ENCODE measurements at regions not wholly inside any gene's neighbourhood (a gene's known extent, or its start where the extent isn't known, plus 50 kb on each side); places are given as distances from the start of the nearest gene placed in this dataset.

DNA sequence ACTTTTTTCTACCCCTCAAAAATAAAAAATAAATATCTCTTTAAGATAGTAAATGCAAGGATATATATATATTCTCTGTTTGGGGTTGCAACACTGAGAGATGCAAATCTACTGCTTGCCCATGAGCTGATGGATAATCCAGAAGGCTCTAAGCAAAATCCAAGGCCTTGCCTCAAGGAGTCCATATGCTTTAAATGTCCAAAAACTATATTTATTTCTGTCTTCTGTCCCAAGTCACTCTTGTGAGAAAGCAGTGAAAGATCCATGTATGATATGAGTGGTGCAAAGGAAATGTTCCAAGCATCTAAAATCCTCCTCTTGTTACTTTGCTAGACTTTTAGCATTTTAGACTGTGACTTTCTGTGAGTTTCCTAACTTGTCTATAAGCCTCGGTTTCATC is 92.9 kb upstream of the RNF152 start (continued):
- TF ChIP-seq, protein P1, sequence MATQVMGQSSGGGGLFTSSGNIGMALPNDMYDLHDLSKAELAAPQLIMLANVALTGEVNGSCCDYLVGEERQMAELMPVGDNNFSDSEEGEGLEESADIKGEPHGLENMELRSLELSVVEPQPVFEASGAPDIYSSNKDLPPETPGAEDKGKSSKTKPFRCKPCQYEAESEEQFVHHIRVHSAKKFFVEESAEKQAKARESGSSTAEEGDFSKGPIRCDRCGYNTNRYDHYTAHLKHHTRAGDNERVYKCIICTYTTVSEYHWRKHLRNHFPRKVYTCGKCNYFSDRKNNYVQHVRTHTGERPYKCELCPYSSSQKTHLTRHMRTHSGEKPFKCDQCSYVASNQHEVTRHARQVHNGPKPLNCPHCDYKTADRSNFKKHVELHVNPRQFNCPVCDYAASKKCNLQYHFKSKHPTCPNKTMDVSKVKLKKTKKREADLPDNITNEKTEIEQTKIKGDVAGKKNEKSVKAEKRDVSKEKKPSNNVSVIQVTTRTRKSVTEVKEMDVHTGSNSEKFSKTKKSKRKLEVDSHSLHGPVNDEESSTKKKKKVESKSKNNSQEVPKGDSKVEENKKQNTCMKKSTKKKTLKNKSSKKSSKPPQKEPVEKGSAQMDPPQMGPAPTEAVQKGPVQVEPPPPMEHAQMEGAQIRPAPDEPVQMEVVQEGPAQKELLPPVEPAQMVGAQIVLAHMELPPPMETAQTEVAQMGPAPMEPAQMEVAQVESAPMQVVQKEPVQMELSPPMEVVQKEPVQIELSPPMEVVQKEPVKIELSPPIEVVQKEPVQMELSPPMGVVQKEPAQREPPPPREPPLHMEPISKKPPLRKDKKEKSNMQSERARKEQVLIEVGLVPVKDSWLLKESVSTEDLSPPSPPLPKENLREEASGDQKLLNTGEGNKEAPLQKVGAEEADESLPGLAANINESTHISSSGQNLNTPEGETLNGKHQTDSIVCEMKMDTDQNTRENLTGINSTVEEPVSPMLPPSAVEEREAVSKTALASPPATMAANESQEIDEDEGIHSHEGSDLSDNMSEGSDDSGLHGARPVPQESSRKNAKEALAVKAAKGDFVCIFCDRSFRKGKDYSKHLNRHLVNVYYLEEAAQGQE (IDR thresholded peaks at IDR 0.05), result no peak

DNA sequence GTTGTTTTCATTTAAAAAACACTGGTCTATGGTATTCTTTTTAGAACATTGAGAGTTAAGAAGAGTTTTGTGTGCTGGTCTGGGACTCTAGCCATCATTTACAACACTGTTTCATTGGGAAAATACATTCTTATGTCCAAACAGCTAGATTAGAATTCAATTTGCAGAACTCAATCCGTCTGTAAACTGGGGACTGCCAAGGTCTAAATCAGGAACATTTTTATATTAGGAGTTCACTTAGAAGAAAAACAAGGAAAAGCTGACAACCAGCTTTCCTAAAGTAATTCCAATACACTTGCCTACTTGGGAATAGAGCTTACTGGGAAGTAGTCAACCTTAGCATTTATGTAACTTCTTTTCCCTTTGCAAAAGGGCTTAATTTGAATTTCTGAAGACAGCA is 91.5 kb upstream of the RNF152 start:
- no peak for ATAC-seq

DNA sequence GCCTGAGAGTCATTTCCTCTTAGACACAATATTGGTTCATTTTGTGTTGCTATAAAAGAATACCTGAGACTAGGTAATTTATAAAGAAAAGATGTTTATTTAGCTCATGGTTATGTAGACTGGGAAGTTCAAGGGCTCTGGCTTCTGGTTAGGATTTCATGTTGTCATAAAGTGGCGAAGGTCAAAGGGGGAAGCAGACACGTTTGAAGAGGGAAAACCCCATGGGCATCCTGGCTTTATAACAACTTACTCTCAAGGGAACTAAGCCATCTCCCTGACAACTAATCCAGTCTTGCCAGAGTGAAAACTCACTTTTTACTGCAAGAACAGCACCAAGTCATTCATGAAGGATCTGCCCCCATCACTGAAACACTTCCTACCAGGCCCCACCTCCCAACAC is 89.7 kb upstream of the RNF152 start:
- ChIA-PET CTCF (no interaction called here), POLR2A (no interaction called here)
- no peaks in the 10 kb centered on the region for H3K9me3 ChIP-seq
- FAIRE-seq (no peak), DNase-seq (ENCODE audit: low read depth in 1 of 2, low spot score in 1 of 2) (no peak), ATAC-seq (no peak)
- 36% methylated on average over 2 of the region's 2 CpGs for WGBS (ENCODE audit: missing lambda C conversion rate)
- H3K27ac ChIP-seq, result no peak overlapping the region
- no peak overlapping the region for H3K4me3 ChIP-seq
- no peak overlapping the region for H3K4me2 ChIP-seq
- TF ChIP-seq RCOR1 (IDR thresholded peaks at IDR 0.05; ENCODE audit: low read depth, low read length), result no peak
- no peak for TF ChIP-seq KDM1A (IDR thresholded peaks at IDR 0.05; ENCODE audit: low read depth)
- TF ChIP-seq EP300 (IDR thresholded peaks at IDR 0.05), result no peak
- no peaks in the 10 kb centered on the region for H3K4me1 ChIP-seq

More for the DNA sequence above, 91.5 kb upstream of the RNF152 start:
- Histone ChIP-seq H3K4me1 (no peaks in the 10 kb centered on the region), H3K27ac (no peak overlapping the region), H3K4me2 (no peak overlapping the region), H3K4me3 (no peak overlapping the region), H3K9me3 (no peaks in the 10 kb centered on the region)
- FAIRE-seq (no peak), DNase-seq (ENCODE audit: low read depth in 1 of 2, low spot score in 1 of 2) (no peak)
- ChIA-PET POLR2A (no interaction called here), CTCF (interaction anchor here (0.6 kb wide), 1 partner anchor 86 kb away, joined by 3 read pairs; no protein-coding TSS in a partner anchor)
- no peak for TF ChIP-seq TFCP2L1 (CRISPR knock-in tag; IDR thresholded peaks at IDR 0.05)
- TF ChIP-seq, protein P2, sequence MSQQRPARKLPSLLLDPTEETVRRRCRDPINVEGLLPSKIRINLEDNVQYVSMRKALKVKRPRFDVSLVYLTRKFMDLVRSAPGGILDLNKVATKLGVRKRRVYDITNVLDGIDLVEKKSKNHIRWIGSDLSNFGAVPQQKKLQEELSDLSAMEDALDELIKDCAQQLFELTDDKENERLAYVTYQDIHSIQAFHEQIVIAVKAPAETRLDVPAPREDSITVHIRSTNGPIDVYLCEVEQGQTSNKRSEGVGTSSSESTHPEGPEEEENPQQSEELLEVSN (IDR thresholded peaks at IDR 0.05; ENCODE audit: borderline replicate concordance, low read depth), result no peak
- no peak for TF ChIP-seq HOXB13 (CRISPR knock-in tag; IDR thresholded peaks at IDR 0.05; ENCODE audit: low read depth)
- TF ChIP-seq, protein P3, sequence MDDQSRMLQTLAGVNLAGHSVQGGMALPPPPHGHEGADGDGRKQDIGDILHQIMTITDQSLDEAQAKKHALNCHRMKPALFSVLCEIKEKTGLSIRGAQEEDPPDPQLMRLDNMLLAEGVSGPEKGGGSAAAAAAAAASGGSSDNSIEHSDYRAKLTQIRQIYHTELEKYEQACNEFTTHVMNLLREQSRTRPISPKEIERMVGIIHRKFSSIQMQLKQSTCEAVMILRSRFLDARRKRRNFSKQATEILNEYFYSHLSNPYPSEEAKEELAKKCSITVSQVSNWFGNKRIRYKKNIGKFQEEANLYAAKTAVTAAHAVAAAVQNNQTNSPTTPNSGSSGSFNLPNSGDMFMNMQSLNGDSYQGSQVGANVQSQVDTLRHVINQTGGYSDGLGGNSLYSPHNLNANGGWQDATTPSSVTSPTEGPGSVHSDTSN (IDR thresholded peaks at IDR 0.05), result no peak
- TF ChIP-seq HEYL (CRISPR knock-in tag; IDR thresholded peaks at IDR 0.05), result no peak
- no peak for TF ChIP-seq CHD4 (IDR thresholded peaks at IDR 0.05; ENCODE audit: borderline replicate concordance)
- TF ChIP-seq NR3C1 (IDR thresholded peaks at IDR 0.05), result no peak
- no peak for TF ChIP-seq ZC3H11A (IDR thresholded peaks at IDR 0.05)
- no peak for TF ChIP-seq EHMT2 (IDR thresholded peaks at IDR 0.05; ENCODE audit: low read depth)
- TF ChIP-seq JUNB (IDR thresholded peaks at IDR 0.05), result no peak
- TF ChIP-seq MYC (IDR thresholded peaks at IDR 0.05; ENCODE audit: borderline replicate concordance, low read length), result no peak
- no peak for TF ChIP-seq CEBPB (IDR thresholded peaks at IDR 0.05)
- no peak for TF ChIP-seq KDM5A (IDR thresholded peaks at IDR 0.05)
- TF ChIP-seq RFX5 (IDR thresholded peaks at IDR 0.05), result no peak
- no peak for TF ChIP-seq BHLHE40 (IDR thresholded peaks at IDR 0.05; ENCODE audit: low read depth, low read length)
- TF ChIP-seq RCOR1 (IDR thresholded peaks at IDR 0.05; ENCODE audit: low read depth, low read length), result no peak
- TF ChIP-seq, protein P4, sequence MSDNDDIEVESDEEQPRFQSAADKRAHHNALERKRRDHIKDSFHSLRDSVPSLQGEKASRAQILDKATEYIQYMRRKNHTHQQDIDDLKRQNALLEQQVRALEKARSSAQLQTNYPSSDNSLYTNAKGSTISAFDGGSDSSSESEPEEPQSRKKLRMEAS (IDR thresholded peaks at IDR 0.05), result no peak
- TF ChIP-seq ZNF302 (CRISPR knock-in tag; IDR thresholded peaks at IDR 0.05), result no peak
- 19% methylated on average over 1 of the region's 1 CpG for WGBS (ENCODE audit: missing lambda C conversion rate)
